MM.1S (cell line): ENCODE measurements at regions not wholly inside any gene's neighbourhood (a gene's known extent, or its start where the extent isn't known, plus 50 kb on each side); places are given as distances from the start of the nearest gene placed in this dataset.

ENCODE experiments used
- CTCF ChIP-seq: fragments of 300-600 bp; sonication (generic); IDR thresholded peaks from 2 replicates; pipeline ENCODE4 v1.5.1; 2016; ENCODE audit warnings: antibody characterized with exemption, low read length, mixed read lengths
- EZH2 ChIP-seq: fragments of 300-600 bp; sonication (generic); optimal IDR thresholded peaks from 2 replicates; pipeline ENCODE3; 2017; ENCODE audit warnings: low read depth, mild to moderate bottlenecking, antibody characterized with exemption, low read length, mixed read lengths

DNA sequence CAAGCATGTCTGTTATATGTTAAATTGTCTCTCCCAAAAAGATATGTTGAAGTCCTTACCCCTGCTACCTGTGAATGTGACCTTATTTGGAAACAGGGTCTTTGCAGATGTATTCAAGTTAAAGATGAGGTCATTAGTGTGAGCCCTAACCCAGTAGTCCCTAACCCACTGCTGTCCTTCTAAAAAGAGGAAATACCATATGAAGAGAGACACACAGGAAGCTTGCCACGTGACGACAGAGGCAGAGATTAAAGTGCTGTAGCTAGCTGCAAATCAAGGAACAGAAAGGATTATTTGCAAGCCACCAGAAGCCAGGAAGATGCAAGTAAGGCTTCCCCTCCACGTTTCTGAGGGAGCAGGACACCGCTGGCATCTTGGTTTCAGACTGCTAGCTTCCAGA, 150.1 kb downstream of the HNRNPD start:
- no peak for TF ChIP-seq CTCF
- no peak for TF ChIP-seq EZH2
